ENCODE measurements at regions not wholly inside any gene's neighbourhood (a gene's known extent, or its start where the extent isn't known, plus 50 kb on each side); places are given as distances from the start of the nearest gene placed in this dataset.

- TF ChIP-seq POLR2A (IDR thresholded peaks at IDR 0.05; ENCODE audit: low read depth, low read length) (no peak), POLR2AphosphoS5 (IDR thresholded peaks at IDR 0.05; ENCODE audit: low read depth, low read length) (no peak)
These were observed 329.3 kb downstream of the BARHL2 start for GRCh38 chr1:90387805-90388204.

All from GM12892 (cell line).